AG04450 (cell line): ENCODE measurements at regions not wholly inside any gene's neighbourhood (a gene's known extent, or its start where the extent isn't known, plus 50 kb on each side); places are given as distances from the start of the nearest gene placed in this dataset.

ENCODE experiments used
- CTCF ChIA-PET: fragments of 300-600, 350-600 bp; formaldehyde crosslinking; extraction: SDS; loops from one replicate; lab custom pipeline; 2022; ENCODE audit warnings: antibody characterized with exemption, inconsistent platforms; lab: Charles Lee
- POLR2A ChIA-PET: fragments of 350-600 bp; formaldehyde crosslinking; extraction: SDS; loops from one replicate; lab custom pipeline; 2021; ENCODE audit warnings: antibody characterized with exemption, inconsistent platforms; lab: Yijun Ruan, JAX
- DNase-seq: peaks from one replicate; pipeline ENCODE4 v3.0.0-alpha.2; 2011; ENCODE audit warnings: low read depth, low spot score
- H3K27ac ChIP-seq: one replicate; pipeline ENCODE4 v1.5.1; 2012; ENCODE audit warnings: low read depth, low read length, control low read depth
- H3K27me3 ChIP-seq: one replicate; pipeline ENCODE4 v1.6.0; 2012; ENCODE audit warnings: low read length; ENCODE audit not compliant: control insufficient read depth, insufficient read depth
- H3K4me3 ChIP-seq: 2 replicates; pipeline ENCODE4 v1.5.1; 2011; ENCODE audit warnings: mild to moderate bottlenecking, low read depth, low read length, control low read depth
- H3K9me3 ChIP-seq: 2 replicates; pipeline ENCODE4 v1.5.1; 2012; ENCODE audit warnings: low read length; ENCODE audit not compliant: control insufficient read depth, insufficient read depth
- TF ChIP-seq, protein P1 (sequence below): IDR thresholded peaks from 2 replicates; pipeline ENCODE4 v1.5.1; 2011; ENCODE audit warnings: low read depth, low read length, control low read depth, inconsistent platforms

DNA sequence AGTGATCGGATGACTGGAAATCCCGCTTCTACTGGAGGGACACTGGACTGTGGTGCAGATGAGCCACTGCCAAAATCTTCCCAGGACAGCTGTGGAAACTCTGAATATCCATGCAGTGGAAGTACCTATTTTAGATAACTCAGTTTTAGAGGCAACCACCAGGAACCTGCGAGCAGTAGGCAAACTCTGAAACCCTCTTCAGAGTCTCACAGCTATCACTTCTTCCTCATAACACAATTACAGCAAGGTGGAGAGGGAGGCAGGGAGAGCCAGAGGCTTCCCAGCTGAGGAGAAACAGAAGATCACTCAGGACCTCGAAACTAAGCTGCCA, 322.8 kb upstream of the NT5E start:
- CTCF ChIA-PET: interaction anchor here (1.0 kb wide), 1 partner anchor 899 kb away, joined by 3 read pairs; no protein-coding TSS in a partner anchor
- Histone ChIP-seq H3K4me3 (no peak overlapping the region), H3K27me3 (no peaks in the 10 kb centered on the region), H3K27ac (no peak overlapping the region), H3K9me3 (no peaks in the 10 kb centered on the region)
- TF ChIP-seq, protein P1, sequence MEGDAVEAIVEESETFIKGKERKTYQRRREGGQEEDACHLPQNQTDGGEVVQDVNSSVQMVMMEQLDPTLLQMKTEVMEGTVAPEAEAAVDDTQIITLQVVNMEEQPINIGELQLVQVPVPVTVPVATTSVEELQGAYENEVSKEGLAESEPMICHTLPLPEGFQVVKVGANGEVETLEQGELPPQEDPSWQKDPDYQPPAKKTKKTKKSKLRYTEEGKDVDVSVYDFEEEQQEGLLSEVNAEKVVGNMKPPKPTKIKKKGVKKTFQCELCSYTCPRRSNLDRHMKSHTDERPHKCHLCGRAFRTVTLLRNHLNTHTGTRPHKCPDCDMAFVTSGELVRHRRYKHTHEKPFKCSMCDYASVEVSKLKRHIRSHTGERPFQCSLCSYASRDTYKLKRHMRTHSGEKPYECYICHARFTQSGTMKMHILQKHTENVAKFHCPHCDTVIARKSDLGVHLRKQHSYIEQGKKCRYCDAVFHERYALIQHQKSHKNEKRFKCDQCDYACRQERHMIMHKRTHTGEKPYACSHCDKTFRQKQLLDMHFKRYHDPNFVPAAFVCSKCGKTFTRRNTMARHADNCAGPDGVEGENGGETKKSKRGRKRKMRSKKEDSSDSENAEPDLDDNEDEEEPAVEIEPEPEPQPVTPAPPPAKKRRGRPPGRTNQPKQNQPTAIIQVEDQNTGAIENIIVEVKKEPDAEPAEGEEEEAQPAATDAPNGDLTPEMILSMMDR: no peak
- DNase-seq: no peak
- POLR2A ChIA-PET: no interaction called here

DNA sequence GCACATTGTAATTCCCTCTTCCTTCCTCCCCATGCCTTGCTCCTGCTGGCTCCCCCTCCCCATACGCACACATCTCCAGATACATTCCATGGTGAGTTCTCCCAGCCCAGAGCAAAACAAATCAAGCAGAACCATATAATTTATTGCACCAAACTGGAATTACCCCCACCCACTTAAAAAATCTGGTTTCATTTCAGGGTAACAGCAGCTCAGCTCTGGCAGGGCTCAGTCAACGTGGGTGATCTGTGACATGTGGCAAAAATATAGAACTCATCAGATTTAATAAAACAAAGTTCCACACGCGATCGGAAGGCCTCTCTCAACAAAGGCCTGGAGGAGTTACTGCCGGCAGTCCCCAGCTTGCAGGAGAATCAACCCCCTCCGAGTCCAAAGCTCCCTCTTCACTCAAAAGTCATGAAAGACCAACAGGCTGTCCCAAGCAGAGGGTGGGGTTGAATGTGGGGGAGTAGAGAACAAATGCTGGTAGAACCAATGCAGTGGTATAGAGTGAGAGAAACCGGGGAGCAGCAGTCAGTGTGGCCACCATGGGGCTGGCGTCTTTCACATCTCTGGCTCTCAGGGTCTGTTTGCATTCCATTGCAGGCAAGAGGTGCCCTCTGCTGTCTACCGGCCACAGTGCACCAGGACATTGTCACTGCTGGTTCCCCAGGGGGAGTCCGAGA, 323.3 kb upstream of the NT5E start:
- CTCF ChIA-PET: interaction anchor here (0.6 kb wide), 1 partner anchor 704 kb away, joined by 4 read pairs; no protein-coding TSS in a partner anchor
- Histone ChIP-seq H3K9me3 (no peaks in the 10 kb centered on the region), H3K27me3 (no peaks in the 10 kb centered on the region), H3K27ac (no peak overlapping the region), H3K4me3 (no peak overlapping the region)
- DNase-seq: no peak
- POLR2A ChIA-PET: no interaction called here
- TF ChIP-seq, protein P1: peak; percentile 35

DNA sequence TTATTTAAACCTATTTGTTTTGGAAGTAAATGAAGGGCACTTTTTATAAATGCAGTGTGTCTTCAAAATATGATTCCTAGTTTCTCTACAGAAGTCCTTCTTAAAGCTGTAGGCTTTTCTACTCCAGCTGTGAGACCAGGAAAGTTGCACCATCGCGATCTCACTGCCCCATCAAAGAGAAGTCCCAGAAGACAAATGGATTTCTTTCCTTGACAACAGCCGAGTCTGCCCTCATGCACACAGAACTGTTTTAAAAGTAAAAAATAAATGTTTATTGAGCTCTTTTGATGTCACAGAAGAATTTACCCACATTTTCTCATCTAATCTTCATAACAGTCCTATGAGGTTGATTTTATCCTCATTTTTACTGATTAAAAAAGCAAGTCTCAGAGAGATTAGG, 324.4 kb upstream of the NT5E start:
- no peak for DNase-seq
- ChIA-PET CTCF (no interaction called here), POLR2A (no interaction called here)
- TF ChIP-seq, protein P1: no peak
- Histone ChIP-seq H3K9me3 (no peaks in the 10 kb centered on the region), H3K27ac (no peak overlapping the region), H3K4me3 (no peak overlapping the region), H3K27me3 (no peaks in the 10 kb centered on the region)

DNA sequence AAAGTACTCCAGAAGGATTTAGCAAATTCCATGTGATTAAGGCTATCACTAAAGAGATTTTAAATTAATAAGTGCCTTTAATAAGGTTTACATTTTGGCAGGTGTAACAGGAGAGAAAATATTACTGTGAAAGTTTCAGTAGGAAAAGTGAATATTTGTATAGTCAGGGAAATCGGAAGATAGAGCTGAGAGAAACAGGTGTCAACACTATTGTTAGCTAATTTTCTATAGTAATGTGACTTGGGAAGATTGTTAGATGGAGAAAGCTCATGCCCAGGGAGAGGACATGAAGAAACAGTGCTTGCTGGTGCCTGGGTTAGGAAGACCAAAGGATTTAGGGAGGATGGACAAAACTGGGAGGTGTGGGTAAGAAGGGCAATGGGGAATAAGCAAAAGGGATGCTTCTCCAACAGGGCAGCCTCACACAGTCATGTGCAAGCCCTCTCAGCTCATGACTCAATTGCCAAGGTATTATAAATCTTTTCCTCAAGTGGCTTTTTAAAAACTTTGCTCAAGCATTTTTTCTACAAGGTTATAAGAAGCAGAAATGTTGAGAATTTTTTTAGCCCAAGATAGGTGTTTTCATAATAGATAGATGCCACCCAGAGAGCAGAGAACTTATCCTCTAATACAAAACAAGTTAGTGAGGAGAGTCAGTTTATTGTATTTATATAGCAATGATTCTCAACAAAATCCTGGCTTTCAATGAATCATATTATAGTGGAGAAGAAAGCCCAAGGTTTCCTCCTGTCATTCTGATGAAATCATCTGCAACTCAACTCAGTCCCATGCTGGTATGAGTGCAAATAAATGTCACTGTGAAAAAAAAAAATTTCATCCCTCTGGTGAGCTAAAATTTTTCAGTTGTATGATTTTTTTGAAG, 325.2 kb upstream of the NT5E start:
- no peak for DNase-seq
- H3K27ac ChIP-seq: no peak overlapping the region
- TF ChIP-seq, protein P1: no peak
- ChIA-PET POLR2A (no interaction called here), CTCF (no interaction called here)
- no peaks in the 10 kb centered on the region for H3K9me3 ChIP-seq
- no peak overlapping the region for H3K4me3 ChIP-seq
- H3K27me3 ChIP-seq: no peaks in the 10 kb centered on the region

DNA sequence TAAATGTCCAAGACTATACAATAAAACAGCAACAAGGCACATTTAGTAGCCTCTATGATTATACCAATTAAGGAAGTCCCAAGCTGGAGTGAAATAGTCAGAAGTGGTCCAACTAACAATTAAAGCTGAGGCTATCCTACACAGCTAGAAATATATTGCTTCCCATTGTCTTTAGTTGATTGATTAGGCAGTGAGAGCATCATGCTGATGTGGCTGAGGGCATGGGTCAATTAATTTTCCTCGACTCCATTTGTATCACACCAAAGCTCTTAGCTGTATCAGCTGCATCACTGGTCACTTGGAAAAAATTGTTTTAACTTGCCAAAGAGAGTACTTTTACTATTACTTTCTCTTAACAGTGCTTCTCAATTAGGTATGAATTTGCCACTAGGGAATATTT, 328.7 kb upstream of the NT5E start:
- ChIA-PET CTCF (no interaction called here), POLR2A (no interaction called here)
- Histone ChIP-seq H3K4me3 (no peak overlapping the region), H3K9me3 (no peaks in the 10 kb centered on the region), H3K27ac (no peak overlapping the region), H3K27me3 (no peaks in the 10 kb centered on the region)
- TF ChIP-seq, protein P1: no peak
- DNase-seq: no peak
